Stimulated activated CD4-positive, alpha-beta T cell treated with anti-CD3 and anti-CD28 coated beads, Interleukin-2, amount 100 ng/mL, for 4 hours (primary cell): ENCODE measurements at regions not wholly inside any gene's neighbourhood (a gene's known extent, or its start where the extent isn't known, plus 50 kb on each side); places are given as distances from the start of the nearest gene placed in this dataset.
"Not testable (repeated sequence)": the region's sequence is repeated elsewhere in the genome, so short reads cannot be mapped to it uniquely, and the experiment has no call there.

Source experiments
- DNase-seq: peaks from one replicate; pipeline ENCODE4 v3.0.0-alpha.2; 2020; ENCODE audit warnings: low read depth

DNA sequence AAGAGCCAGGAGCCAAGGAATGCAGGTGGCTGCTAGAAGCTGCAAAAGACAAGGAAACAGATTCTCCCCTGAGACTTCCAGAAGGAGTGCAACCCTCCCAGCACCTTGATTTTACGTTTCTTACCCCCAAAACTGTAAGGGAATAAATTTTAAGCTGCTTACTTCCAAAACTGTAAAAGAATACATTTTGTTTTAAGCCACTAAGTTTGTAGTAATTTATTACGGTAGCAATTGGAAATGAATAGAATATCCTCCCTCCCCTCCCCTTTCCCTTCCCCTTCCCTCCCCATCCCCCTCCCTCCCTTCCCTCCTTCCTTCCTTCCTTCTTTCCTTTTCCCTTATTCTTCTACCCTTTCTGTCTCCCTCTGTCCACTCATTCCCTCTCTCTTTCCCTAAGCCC, 203.7 kb upstream of the CFAP20DC start:
- DNase-seq: no peak

DNA sequence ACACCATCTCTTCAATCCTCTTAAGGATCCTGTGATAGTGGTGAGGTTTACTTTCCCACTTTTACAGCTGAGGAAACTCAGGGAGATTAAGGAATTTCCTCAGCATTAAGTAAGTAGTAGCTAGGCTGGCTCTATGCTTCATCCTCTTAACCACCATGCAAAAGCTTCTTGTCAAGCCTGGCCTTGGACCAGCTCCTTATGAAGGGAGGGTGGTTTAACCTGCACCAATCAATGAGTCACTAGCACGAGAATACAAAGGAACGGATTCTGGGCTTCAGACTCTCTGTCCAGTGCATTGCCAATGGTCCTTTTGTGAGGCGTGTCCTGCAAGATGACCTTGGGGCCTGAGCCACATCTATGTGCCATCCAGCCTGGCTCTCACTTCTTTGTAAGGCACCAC, 202.0 kb upstream of the CFAP20DC start:
- DNase-seq: no peak

DNA sequence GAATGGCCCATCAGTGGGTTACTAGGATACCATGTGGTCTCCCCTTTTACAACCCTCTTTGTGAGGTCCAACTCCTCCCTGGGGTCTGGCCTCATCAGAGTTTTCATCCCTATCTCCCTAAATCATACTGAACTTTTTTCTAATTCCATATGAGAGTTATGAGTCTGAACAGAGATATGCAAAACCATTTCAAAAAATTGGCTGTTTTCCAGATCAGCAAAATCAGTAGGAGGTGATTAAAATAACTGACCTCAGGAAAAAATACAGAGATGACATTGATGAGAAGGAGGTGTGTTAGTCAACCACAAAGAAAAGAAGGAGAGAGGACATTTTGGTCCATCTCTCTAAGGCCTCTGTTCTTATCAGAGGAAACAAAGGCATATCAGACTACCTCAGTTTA, 200.8 kb upstream of the CFAP20DC start:
- no peak for DNase-seq

DNA sequence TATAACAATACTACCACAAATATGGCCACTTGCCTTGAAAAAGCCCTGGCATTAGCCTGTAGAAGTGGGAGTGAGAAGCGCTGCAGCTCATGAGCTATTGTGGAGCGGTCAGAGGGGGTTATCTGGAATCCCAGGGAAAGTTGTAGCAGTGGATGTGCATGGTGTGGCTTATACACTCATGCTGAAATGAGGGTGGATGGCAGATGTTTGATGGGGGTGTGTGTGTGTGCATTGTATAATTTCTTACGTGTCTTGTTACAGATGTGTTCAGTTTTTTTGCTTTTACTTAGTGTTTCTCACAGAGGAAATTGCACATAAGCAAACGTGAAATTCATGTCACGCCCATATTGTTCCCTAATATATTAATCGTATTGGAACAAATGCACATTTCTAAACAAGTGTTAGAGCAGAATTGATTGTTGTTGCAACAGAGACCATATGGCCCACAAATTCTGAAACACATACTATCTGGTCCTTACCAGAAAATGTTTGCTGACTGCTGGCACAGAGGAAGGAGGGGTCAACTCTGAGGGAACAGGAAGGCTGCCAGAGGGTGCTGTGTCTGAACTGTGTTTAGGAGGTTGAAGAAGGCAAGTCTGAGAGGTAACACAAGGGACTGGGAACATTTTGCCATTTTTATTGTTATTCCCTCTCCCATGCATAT, 200.0 kb upstream of the CFAP20DC start:
- no peak for DNase-seq

DNA sequence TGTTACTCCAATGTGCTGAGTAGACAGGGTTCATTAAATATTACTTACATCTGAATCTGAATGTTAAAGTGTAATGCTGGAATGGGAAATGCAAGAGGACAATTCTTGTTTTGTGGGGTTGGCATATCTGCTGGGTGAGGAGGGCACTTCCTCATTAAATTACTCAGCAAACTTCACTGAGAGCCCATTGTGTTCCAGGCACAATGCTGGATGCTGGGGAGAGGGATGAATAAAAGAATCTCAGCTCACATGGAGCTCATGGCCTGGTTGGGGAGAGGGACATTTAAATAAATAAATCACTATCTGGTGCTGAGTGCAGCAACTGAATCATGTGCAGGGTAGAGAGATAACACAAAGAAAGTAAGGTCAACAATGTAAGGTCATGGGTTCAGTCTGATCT, 199.2 kb upstream of the CFAP20DC start:
- no peak for DNase-seq

DNA sequence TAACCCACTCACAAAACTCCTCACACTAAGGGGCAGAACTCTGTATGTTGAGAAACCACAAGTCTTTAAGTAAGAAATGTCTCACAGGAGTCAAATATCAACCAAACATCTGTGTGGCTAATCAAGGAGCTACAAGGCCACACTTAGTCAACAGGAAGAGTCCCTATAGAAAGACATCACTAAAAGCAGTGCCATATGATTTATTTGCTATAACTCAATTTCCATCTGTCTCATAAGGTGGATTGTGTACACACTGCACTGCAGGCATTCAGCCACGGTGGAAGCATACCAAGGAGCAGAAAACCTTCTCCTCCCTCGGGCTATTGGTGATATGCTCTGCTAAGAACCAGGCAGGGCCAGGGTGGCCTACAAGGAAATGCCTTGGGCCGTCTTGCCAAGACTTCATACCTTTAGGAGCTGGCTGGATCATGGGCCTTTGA, 197.6 kb upstream of the CFAP20DC start:
- DNase-seq: no peak

DNA sequence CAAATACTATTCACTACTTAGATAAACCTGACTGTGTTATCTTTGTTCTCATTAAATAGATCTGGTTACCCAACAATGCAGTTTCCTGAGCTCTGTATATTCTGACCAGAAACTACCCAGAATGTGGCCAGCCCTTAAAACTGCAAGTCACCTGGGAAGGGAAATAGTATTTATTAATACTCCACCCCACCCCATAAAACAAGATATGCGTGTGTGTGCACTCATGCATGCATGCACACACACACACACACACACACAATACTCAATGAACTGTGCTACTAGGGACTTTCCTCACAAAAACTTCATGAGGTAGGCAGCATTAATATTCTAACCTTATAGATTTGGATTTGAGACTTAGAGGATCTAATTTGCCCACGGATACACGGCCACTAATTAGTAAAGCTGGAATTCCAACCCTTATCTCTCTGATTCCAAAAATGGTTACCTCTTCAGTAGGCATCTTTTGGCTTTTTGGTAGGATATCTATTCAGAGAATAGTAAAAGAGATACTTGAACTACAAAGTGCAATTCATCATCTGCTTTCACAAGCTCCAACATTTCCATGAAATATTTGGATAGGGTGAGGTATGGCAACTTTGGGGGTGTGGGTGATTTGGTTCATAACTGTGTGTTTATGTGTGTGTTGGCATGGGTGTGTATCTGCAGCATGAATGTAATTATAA, 197.0 kb upstream of the CFAP20DC start:
- no peak for DNase-seq

DNA sequence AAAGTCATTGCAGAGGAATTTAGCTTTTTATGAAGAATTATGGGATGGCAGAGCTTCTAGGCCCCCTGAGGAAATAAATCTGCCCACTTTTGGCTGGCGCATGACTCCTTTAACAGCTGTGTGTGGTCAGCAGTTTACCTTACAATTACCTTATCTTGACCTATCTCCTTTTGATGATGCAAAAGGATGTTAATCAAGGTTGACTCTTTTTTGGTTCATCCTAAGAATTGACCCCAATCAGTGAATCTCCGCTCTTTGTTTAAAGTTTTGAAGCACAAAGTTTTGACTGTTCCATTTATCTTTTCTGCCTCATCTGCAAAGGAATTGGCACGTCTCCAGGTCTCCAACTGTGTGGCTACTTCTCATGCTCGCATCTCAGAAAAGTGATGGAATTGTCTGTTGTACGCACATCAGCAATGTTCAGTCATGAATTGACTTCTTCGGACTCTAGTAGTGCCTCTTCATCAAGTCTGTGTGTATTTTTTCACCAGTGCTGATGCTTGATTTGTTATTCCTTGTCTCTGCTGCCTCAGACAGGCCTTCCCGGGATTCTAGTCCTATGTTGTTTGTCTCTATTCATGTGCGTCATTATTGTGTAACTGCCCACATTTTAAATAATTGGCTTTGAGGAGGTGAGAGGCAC, 196.2 kb upstream of the CFAP20DC start:
- no peak for DNase-seq

DNA sequence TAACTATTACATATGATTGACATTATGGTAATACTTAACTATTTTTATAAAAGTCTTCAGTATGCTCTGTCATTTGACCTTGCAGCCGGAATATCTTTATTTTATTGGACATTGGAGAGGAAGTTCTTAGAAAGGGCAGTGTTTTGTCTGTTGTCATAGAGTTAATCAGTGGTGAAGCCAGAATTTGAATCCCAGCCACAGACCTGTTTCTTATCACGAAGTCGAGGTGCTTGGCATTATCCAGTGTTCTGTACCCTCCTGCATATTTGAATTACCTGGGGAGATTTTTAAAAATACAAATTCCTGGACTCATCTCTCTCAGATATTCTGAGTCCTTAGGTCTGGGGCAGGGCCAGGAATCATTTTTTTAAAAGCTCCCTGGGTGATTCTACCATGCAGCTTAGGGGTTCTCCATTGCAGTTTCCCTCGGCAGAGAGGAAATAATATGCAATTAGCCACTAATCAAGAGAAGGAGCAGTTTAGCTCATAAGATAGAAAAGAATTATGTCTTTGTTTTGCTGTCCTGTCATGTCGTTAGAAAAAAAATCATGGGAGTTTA, 195.6 kb upstream of the CFAP20DC start:
- DNase-seq: no peak

DNA sequence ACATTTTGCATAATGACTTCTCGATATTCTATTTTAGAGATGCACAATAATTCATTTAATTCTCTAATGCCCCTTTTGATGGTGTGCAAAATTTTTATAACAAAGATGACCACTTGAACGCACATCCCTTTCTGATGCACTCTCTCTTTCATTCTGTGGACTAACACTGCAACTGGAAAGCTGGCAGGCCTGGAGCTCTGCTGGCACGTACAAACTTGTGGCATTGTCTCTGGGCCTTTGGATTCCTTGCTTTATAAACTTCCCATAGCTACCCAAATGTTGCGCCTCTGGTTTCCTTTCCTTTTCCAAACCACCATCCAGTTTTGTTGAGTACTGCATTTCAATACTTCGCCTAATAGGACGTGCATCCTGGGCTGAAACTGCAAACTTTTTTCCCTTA, 194.5 kb upstream of the CFAP20DC start:
- no peak for DNase-seq

DNA sequence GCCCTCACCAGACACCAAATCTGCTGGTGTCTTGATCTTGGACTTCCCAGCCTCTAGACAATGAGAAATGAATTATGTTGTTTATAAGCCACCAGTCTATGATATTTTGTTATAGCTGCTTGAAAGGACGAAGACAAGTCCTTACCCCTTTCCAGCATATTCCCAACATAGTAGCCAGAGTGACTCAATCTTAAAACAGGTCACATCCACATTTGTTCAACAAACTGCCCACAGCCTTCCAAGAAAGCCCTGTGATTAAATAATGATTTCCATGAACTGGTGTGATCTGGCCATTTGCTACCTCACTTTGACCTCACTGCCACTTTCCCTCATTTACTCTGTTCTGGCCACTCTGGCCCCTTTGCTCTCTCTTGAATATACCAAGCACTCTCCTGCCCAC, 193.7 kb upstream of the CFAP20DC start:
- no peak for DNase-seq

DNA sequence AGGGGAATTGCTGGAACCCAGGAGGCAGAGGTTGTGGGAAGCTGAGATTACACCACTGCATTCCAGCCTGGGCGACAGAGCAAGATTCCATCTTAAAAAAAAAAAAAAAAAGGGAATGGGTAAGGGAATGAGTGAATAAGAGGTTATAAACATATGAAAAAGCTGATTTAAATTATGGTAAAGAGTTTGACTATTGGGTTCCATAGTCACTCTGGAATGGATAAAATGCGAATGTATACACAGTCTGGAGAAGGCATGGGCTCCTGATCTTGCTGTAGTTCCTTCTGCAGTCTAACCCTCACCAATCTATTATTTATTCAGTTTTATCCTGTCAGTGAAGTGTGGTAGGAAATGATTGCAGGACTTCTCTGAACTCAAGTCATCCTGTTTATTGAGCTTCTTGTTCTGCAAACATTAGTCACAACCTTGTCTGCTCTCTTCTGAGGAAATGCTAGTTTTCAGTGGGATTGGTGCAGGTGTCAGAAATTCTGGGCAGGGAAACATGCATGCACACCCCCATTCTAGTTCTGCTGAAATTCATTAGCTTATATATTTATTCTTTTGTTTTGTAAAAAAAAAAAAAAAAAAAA, 190.9 kb upstream of the CFAP20DC start:
- DNase-seq: no peak

DNA sequence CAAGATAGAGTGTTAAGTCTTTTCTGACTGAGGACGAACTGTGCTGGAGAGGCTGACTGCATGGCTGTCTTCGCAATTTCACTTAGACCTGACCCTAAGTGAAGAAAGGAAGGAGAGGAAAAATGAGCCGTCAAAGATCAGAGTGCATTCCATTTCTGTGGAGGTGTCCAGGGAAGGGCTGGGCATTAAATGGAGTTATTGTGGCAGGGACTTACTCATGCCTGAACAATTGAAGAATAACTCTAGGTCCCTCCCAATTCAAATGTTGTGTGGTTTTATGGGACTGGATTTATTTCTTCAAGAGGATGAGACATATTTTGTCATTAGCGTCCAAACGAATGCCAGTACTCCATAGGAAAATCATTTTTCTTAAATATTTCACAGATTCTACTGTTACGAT, 187.3 kb upstream of the CFAP20DC start:
- DNase-seq: no peak

DNA sequence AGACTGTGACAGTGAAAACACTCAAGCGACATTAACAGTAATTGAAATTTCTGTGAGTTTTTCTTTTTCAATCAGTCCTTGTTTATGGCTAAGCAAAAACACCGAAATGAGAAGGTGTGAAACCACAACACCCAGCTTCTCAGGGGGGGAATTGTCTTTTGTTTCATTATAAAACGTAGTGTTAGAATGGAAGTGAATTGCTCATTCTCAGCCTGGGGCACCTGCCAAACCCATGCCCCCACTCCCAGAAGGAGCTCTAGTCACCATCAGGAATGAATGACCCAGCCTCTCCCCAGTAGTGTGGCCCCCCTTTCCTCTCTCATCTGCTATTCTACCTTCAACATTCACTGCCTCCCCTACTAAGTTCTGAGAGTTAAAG, 185.8 kb upstream of the CFAP20DC start:
- DNase-seq: no peak

DNA sequence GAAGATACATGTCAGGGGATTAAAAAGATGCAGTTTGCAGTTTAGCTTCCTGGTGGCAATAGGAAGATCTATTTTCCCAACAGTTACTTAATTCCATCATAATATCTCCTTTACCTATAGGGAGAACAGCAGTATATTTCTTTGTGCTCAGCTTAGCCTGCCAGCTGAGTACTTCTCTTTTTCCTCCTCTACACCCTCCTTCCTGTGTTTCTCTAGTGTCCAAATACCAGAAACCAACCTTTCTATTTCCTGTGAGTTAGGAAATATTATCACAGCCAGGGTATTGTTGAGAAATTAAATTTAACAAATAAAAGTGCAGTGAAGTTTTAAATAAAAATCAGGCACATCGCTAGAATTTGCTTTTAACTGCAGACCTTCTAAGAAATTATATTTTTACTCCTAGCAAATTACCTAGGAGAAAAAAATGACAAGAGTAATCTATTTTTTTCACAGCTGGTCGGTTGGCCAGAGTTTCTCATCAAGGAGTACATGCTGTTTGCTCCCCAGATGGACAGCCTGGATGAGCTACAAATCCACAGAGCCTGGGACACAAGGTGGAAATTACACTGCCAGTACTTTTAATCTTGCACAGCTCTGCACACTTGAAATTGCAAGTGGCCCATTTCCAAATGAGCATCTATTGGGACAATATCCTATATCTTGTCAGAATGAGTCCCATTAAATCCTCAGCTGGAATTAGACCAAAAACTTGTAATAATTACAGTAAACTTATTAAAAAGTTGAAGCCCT, 185.2 kb upstream of the CFAP20DC start:
- no peak for DNase-seq

DNA sequence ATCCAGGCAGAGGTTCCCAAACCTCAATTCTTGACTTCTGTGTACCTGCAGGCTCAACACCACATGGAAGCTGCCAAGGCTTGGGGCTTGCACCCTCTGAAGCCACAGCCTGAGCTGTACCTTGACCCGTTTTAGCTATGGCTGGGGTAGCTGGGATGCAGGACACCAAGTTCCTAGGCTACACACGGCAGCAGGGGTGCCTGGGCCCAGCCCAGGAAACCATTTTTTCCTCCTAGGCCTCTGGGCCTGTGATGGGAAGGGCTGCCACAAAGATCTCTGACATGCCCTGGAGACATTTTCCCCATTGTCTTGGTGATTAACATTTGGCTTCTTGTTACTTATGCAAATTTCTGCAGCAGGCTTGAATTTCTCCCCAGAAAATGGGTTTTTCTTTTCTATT, 180.6 kb upstream of the CFAP20DC start:
- not testable (repeated sequence) for DNase-seq

DNA sequence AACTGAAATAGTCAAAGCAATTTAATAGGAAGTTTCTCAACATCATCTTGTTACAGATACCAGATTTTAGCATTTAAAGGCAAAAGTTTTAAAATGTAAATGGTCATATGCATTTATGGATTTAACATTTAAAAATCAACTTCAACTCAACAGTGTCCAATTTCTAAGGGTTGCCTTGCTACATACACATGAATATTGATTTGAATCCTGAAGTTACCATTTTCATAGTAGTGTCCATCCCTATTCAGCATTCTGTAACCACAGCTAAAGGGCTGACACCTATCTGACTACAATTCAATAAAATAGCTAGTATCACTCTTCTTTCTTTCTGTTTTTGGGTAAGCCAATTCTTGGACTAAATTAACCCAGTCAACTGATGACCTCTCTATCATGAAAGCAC, 164.0 kb upstream of the CFAP20DC start:
- DNase-seq: no peak

DNA sequence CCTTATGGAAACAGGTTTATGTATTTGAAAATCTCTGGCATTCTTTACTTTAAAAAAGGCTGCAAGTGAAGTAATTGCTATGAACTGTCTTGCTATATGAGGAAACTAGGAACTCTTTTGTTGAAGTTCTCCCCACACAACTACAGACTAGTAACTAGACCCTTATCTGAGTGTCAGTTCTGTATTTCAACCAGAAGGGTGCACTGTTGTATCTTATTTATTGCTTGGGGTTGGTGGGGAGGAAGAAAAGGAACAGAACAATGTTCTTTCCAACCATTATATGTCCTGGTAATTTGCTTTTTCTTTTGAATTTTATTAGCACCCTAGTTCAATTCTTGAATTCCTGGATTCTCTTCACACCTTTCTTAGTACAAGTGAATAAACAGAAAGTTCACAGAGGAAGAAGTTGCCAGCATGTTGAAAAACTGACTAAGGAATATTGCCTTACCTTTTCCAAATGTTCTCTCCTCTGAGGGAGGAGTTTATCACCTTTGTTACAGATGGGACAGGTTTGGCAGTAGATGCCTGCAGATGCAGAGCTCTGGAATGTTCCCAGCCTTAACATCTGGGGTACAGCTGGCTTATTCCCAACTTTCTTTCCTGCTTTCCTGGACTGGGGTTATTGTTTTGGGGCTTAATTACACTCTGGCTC, 162.4 kb upstream of the CFAP20DC start:
- DNase-seq: no peak

DNA sequence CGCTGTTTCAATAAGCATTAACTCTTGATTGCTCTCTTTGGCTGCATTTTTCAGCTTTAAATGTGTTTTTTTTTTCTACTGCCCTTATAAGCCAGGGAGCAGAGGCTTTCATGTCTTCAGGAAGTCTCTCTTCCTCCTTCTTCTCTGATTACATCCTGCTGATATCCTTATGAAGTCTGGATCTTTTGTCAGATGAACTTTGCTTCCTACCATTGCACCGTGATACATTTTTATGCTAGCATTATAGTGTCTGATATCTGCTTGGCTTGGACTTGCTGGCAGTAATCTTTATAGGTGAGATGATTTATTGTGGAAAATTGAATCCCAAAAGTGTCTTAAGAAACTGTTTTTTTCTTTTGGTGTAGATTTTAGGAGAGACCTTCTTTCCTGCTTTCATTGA, 160.4 kb upstream of the CFAP20DC start:
- no peak for DNase-seq

DNA sequence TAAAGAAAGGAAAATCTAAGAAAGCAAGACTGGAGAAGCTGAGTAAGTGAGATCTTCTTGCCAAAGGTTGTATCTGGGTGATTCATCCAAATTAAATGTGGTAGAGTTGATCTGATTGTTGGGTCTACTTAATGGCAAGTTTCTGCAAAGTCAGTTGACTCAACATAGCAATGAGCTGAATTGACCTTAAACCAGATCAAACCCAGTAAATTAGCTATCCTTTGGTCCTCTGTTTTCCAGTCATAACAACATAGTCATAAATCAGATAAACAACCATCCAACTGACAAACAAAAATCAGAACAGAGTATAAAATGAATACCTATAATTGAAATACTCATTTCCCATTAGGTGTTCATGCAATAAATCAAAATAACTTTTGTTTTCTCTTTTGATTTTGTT, 142.6 kb upstream of the CFAP20DC start:
- no peak for DNase-seq

DNA sequence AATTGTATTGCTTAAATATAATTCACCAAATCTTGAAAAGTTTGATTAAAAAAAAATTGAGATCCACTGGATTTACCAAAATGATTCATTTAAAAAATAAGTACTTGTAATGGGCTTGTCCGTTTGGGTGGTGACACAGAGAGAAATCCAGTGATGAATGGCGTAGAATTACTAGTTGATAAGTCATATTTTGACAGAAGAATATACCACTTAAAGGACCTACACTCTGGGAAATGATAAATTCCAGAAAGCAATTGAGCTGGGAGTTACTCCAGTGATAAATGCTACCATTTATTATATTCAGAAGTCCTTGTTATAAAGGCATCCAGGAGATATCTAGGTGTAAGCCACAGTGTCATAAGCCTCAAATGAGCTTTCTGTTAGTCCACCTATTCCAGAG, 141.8 kb upstream of the CFAP20DC start:
- no peak for DNase-seq

DNA sequence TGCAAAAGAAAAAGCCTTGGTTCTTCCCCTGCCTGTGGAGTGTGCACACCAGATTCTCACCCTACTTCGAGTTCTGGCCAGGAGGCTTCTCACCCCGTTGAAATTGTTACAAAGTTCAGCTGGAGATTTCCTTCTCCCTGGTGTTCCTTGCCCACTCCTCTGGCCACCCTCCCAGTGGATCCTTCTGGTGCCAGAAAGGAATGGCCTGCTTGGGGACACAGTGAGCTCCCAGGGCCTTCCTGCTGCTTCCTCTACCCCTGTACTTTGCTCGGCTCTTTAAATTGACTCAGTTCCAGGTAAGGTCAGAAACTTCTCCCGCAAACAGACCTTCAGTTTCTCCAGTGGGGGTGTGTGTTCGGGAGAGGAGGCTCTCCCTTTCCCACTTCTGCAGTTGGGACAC, 140.1 kb upstream of the CFAP20DC start:
- DNase-seq: no peak
